WTC11 (cell line): ENCODE measurements at regions not wholly inside any gene's neighbourhood (a gene's known extent, or its start where the extent isn't known, plus 50 kb on each side); places are given as distances from the start of the nearest gene placed in this dataset.
"Not testable (repeated sequence)": the region's sequence is repeated elsewhere in the genome, so short reads cannot be mapped to it uniquely, and the experiment has no call there.

Experiments used
- ATAC-seq: fragments of 200-7000 bp; cut with Tn5 transposase; 2 replicates; pipeline ENCODE4 v1.10.0; 2021; ENCODE audit warnings: mild to moderate bottlenecking, moderate library complexity
- CTCF ChIA-PET: fragments of 300-600 bp; sonication (Branson Sonifier 250); formaldehyde crosslinking; loops from one replicate; lab custom pipeline; 2021; ENCODE audit warnings: antibody characterized with exemption; lab: Charles Lee
- POLR2A ChIA-PET: fragments of 350-600 bp; sonication (Branson Sonifier 250); formaldehyde crosslinking; loops from one replicate; lab custom pipeline; 2021; ENCODE audit warnings: antibody characterized with exemption; lab: Charles Lee
- DNase-seq: peaks from one replicate; pipeline ENCODE4 v3.0.0; 2021; ENCODE audit warnings: low spot score
- H3K27ac Mint-ChIP-seq: 2 replicates; pipeline ENCODE4 v1.8.0; 2021; ENCODE audit warnings: mixed read lengths
- H3K27me3 Mint-ChIP-seq: 2 replicates; pipeline ENCODE4 v1.8.0; 2021; ENCODE audit warnings: low read depth, mild to moderate bottlenecking, moderate library complexity, mixed read lengths
- H3K36me3 Mint-ChIP-seq: 2 replicates; pipeline ENCODE4 v1.8.0; 2021; ENCODE audit warnings: mixed read lengths
- H3K4me1 Mint-ChIP-seq: 2 replicates; pipeline ENCODE4 v1.8.0; 2022; ENCODE audit warnings: mixed read lengths
- H3K4me3 Mint-ChIP-seq: 2 replicates; pipeline ENCODE4 v1.8.0; 2021; ENCODE audit warnings: mild to moderate bottlenecking, moderate library complexity, mixed read lengths
- H3K9me3 Mint-ChIP-seq: 2 replicates; pipeline ENCODE4 v1.8.0; 2021; ENCODE audit warnings: mixed read lengths
- AFF4 ChIP-seq: sonication (generic); formaldehyde crosslinking; IDR thresholded peaks from 2 replicates; pipeline ENCODE4 v1.8.1; 2023; ENCODE audit warnings: mild to moderate bottlenecking, missing genetic modification reagents, borderline replicate concordance
- ATF1 ChIP-seq: sonication (generic); formaldehyde crosslinking; IDR thresholded peaks from 2 replicates; pipeline ENCODE4 v1.8.1; 2023; ENCODE audit warnings: mild to moderate bottlenecking, moderate library complexity, missing genetic modification reagents
- CBFB ChIP-seq: sonication (generic); formaldehyde crosslinking; IDR thresholded peaks from 2 replicates; pipeline ENCODE4 v1.8.1; 2022; ENCODE audit warnings: mild to moderate bottlenecking, low read depth, missing genetic modification reagents
- E2F1 ChIP-seq: sonication (generic); formaldehyde crosslinking; IDR thresholded peaks from 2 replicates; pipeline ENCODE4 v1.8.0; 2022; ENCODE audit warnings: mild to moderate bottlenecking, missing genetic modification reagents
- ELF4 ChIP-seq: sonication (generic); formaldehyde crosslinking; IDR thresholded peaks from 2 replicates; pipeline ENCODE4 v1.8.1; 2022; ENCODE audit warnings: low read depth, mild to moderate bottlenecking, moderate library complexity, missing genetic modification reagents
- ERG ChIP-seq: fragments of 250-450 bp; sonication (Bioruptor Pico); IDR thresholded peaks from 2 replicates; pipeline ENCODE4 v1.8.0; 2021; ENCODE audit warnings: mild to moderate bottlenecking
- FOXK1 ChIP-seq: sonication (generic); formaldehyde crosslinking; IDR thresholded peaks from 2 replicates; pipeline ENCODE4 v1.8.0; 2022; ENCODE audit warnings: mild to moderate bottlenecking, moderate library complexity, missing genetic modification reagents
- JUN ChIP-seq: sonication (generic); formaldehyde crosslinking; IDR thresholded peaks from 2 replicates; pipeline ENCODE4 v1.8.0; 2023; ENCODE audit warnings: mild to moderate bottlenecking, missing genetic modification reagents
- KAT7 ChIP-seq: sonication (generic); formaldehyde crosslinking; IDR thresholded peaks from 2 replicates; pipeline ENCODE4 v1.8.1; 2023; ENCODE audit warnings: missing genetic modification reagents, mild to moderate bottlenecking, borderline replicate concordance
- NFE2L1 ChIP-seq: sonication (generic); formaldehyde crosslinking; IDR thresholded peaks from 2 replicates; pipeline ENCODE4 v1.8.1; 2023; ENCODE audit warnings: missing genetic modification reagents
- OVOL2 ChIP-seq: fragments of 250-450 bp; sonication (Bioruptor Pico); IDR thresholded peaks from 2 replicates; pipeline ENCODE4 v1.9.0; 2021; ENCODE audit warnings: mild to moderate bottlenecking, borderline replicate concordance
- PRRX2 ChIP-seq: fragments of 250-450 bp; sonication (Bioruptor Pico); IDR thresholded peaks from 2 replicates; pipeline ENCODE4 v1.8.0; 2021; ENCODE audit warnings: mild to moderate bottlenecking
- SP1 ChIP-seq: sonication (generic); formaldehyde crosslinking; conservative IDR thresholded peaks from 2 replicates; pipeline ENCODE4 v1.8.1; 2022; ENCODE audit warnings: missing genetic modification reagents
- ZNF121 ChIP-seq: sonication (generic); formaldehyde crosslinking; IDR thresholded peaks from 2 replicates; pipeline ENCODE4 v1.8.0; 2023; ENCODE audit warnings: missing genetic modification reagents
- ZSCAN18 ChIP-seq: fragments of 250-450 bp; sonication (Bioruptor Pico); IDR thresholded peaks from 2 replicates; pipeline ENCODE4 v2.1.2; 2022; ENCODE audit warnings: mild to moderate bottlenecking, moderate library complexity
- TF ChIP-seq, protein P1 (sequence below): sonication (generic); formaldehyde crosslinking; IDR thresholded peaks from 2 replicates; pipeline ENCODE4 v1.8.0; 2022; ENCODE audit warnings: missing genetic modification reagents

DNA sequence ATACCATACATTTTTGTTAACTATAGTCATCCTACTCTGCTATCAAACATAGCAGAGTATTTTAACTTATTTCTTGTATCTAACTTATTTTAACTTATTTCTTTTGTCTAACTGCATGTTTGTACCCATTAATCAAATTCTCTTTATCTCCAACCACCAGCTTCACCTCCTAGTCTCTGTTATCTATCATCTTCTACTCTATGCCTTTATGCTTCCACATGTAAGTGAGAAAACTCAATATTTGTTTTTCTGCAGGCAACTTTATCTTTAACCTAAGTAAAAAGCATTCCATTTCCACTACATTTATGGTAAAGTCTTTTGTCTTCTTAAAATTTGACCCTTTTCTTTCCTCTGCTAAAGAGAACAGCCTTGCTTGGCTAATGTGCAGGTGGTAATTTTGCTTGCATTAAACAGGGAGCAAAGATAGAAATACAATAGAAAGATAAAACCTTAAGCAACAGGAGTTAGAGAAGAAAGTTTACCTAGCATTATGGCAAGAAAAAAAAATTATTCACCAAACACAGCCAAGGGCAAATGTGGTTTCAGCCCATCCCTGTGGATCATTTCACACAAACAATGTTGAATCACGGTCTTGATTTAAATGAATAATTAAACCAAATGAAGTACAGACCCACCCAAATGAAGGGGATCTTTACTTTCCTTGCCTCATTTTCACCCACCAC is 110.9 kb upstream of the TSPAN8 start (continued):
- no peak for TF ChIP-seq ZNF121

DNA sequence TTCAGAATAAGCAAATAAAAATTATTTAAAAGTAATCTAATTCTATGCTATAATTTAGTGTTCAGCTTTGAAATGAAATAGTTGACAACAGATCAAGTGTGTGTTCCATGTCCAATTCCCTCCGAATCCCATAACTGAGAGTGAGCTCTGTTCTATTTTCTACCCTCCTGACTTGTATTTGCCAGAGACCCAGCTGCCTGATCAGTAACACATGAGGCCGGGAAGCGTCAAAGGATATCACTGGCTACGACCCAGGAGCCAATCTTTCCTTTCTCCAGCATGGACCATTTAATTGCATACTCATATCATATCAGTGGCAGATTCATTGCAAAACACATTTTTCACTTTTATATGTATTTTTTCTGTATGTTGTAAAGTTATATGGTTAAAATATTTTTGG is 108.8 kb upstream of the TSPAN8 start:
- TF ChIP-seq SP1 (CRISPR knock-in tag) (no peak), JUN (CRISPR knock-in tag) (no peak), KAT7 (CRISPR knock-in tag) (no peak), OVOL2 (no peak), ZSCAN18 (CRISPR knock-in tag) (no peak), AFF4 (CRISPR knock-in tag) (no peak), CBFB (no peak), ELF4 (CRISPR knock-in tag) (no peak), E2F1 (no peak)
- no peak for DNase-seq
- H3K9me3 Mint-ChIP-seq = 0 out of 2 replicates have a peak, but pooled peaks cover 4% of the 10 kb centered on the region
- no peaks in the 10 kb centered on the region for H3K36me3 Mint-ChIP-seq
- H3K4me1 Mint-ChIP-seq = no peaks in the 10 kb centered on the region
- H3K27ac Mint-ChIP-seq = no peak overlapping the region
- H3K27me3 Mint-ChIP-seq = no peaks in the 10 kb centered on the region
- no peak overlapping the region for H3K4me3 Mint-ChIP-seq
- ChIA-PET CTCF (interaction anchor here (0.6 kb wide), 1 partner anchor 150 kb away, joined by 3 read pairs; no protein-coding TSS in a partner anchor), POLR2A (no interaction called here)
- no peak for ATAC-seq

- DNase-seq, H3K27me3 Mint-ChIP-seq, ATAC-seq, H3K4me3 Mint-ChIP-seq, H3K9me3 Mint-ChIP-seq, CTCF ChIA-PET, H3K27ac Mint-ChIP-seq, H3K36me3 Mint-ChIP-seq, POLR2A ChIA-PET, H3K4me1 Mint-ChIP-seq: not testable (repeated sequence)
These were observed 107.9 kb upstream of the TSPAN8 start for GRCh38 chr12:71265731-71266130.

DNA sequence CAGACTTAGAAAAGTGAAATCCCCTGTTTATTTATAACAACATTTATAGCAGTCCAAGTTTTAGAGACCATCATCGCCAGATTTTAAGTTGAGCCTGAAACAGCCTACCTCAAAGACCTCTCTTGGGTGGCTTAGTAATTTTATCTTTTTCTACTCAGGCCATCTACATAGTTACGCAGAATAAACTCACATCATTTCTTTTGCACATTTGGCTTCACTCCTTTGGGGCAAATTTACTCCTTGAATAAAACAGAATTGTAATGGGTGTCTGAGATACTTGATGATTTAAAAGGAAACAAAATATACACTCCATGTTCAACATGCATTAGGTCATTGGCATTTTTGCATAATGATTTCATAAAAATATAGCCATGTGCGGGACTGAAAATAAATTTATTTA is 104.7 kb upstream of the TSPAN8 start:
- Mint-ChIP-seq H3K27me3 (no peaks in the 10 kb centered on the region), H3K27ac (no peak overlapping the region), H3K4me1 (no peaks in the 10 kb centered on the region), H3K9me3 (no peaks in the 10 kb centered on the region), H3K36me3 (no peaks in the 10 kb centered on the region), H3K4me3 (no peak overlapping the region)
- DNase-seq = no peak
- no peak for TF ChIP-seq NFE2L1 (CRISPR knock-in tag)
- no peak for TF ChIP-seq ZNF121
- ATAC-seq = no peak
- ChIA-PET CTCF (no interaction called here), POLR2A (no interaction called here)

DNA sequence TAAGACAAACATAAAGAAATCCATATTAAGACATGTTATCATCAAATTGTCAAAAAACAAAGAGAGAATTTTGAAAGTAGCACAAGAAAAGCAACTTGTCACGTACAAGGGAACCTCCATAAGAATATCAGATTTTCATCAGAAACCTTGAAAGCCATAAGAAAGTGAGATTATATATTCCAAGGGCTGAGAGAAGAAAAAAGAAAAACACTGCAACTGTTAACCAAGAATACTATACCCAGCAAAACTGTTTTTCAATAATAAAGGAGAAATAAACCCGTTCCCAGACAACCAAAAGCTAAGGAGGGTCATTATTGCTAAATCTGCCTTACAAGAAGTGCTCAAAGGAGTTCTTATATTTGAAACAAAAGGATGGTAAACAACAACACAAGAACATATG is 94.7 kb upstream of the TSPAN8 start:
- POLR2A ChIA-PET = no interaction called here
- CTCF ChIA-PET = interaction anchor here (1.1 kb wide), 1 partner anchor 140 kb away, joined by 4 read pairs; no protein-coding TSS in a partner anchor
- peaks cover 32% of the 10 kb centered on the region for H3K36me3 Mint-ChIP-seq
- peaks cover 52% of the 10 kb centered on the region for H3K9me3 Mint-ChIP-seq
- no peak overlapping the region for H3K4me3 Mint-ChIP-seq
- ATAC-seq (no peak), DNase-seq (no peak)
- no peaks in the 10 kb centered on the region; the same call in 1 of the 2 replicates for H3K27me3 Mint-ChIP-seq
- peaks cover 6% of the 10 kb centered on the region for H3K4me1 Mint-ChIP-seq
- H3K27ac Mint-ChIP-seq = no peak overlapping the region
- TF ChIP-seq FOXK1 (CRISPR knock-in tag) = no peak
- no peak for TF ChIP-seq PRRX2
- no peak for TF ChIP-seq ATF1 (CRISPR knock-in tag)
- no peak for TF ChIP-seq ERG (CRISPR knock-in tag)
- TF ChIP-seq, protein P1, sequence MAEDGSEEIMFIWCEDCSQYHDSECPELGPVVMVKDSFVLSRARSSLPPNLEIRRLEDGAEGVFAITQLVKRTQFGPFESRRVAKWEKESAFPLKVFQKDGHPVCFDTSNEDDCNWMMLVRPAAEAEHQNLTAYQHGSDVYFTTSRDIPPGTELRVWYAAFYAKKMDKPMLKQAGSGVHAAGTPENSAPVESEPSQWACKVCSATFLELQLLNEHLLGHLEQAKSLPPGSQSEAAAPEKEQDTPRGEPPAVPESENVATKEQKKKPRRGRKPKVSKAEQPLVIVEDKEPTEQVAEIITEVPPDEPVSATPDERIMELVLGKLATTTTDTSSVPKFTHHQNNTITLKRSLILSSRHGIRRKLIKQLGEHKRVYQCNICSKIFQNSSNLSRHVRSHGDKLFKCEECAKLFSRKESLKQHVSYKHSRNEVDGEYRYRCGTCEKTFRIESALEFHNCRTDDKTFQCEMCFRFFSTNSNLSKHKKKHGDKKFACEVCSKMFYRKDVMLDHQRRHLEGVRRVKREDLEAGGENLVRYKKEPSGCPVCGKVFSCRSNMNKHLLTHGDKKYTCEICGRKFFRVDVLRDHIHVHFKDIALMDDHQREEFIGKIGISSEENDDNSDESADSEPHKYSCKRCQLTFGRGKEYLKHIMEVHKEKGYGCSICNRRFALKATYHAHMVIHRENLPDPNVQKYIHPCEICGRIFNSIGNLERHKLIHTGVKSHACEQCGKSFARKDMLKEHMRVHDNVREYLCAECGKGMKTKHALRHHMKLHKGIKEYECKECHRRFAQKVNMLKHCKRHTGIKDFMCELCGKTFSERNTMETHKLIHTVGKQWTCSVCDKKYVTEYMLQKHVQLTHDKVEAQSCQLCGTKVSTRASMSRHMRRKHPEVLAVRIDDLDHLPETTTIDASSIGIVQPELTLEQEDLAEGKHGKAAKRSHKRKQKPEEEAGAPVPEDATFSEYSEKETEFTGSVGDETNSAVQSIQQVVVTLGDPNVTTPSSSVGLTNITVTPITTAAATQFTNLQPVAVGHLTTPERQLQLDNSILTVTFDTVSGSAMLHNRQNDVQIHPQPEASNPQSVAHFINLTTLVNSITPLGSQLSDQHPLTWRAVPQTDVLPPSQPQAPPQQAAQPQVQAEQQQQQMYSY = no peak
